H9 (cell line): ENCODE measurements at regions not wholly inside any gene's neighbourhood (a gene's known extent, or its start where the extent isn't known, plus 50 kb on each side); places are given as distances from the start of the nearest gene placed in this dataset.

Experiments
- DNase-seq: peaks from one replicate; pipeline ENCODE4 v3.0.0-alpha.2; 2017
- H2AFZ ChIP-seq: one replicate; pipeline ENCODE4 v1.6.1; 2013; ENCODE audit warnings: mild to moderate bottlenecking, low read length, control low read depth, moderate library complexity
- H2AK5ac ChIP-seq: 2 replicates; pipeline ENCODE4 v1.6.1; 2013; ENCODE audit warnings: low read length, control low read depth, mixed read lengths; ENCODE audit not compliant: insufficient read length
- H2BK120ac ChIP-seq: one replicate; pipeline ENCODE4 v1.6.1; 2013; ENCODE audit warnings: low read depth, mild to moderate bottlenecking, low read length, control low read depth, inconsistent platforms; ENCODE audit not compliant: poor library complexity, severe bottlenecking
- H2BK12ac ChIP-seq: 2 replicates; pipeline ENCODE4 v1.6.1; 2013; ENCODE audit warnings: low read length, control low read depth, mixed read lengths, low read depth; ENCODE audit not compliant: insufficient read length
- H2BK15ac ChIP-seq: 2 replicates; pipeline ENCODE4 v1.6.1; 2013; ENCODE audit warnings: low read depth, low read length, control low read depth
- H2BK20ac ChIP-seq: one replicate; pipeline ENCODE4 v1.6.1; 2013; ENCODE audit warnings: low read depth, mild to moderate bottlenecking, low read length, control low read depth, inconsistent platforms; ENCODE audit not compliant: poor library complexity, severe bottlenecking
- H2BK5ac ChIP-seq: 2 replicates; pipeline ENCODE4 v1.6.1; 2013; ENCODE audit warnings: low read length, control low read depth, mixed read lengths; ENCODE audit not compliant: insufficient read length
- H3K14ac ChIP-seq: 2 replicates; pipeline ENCODE4 v1.6.1; 2013; ENCODE audit warnings: low read length, control low read depth; ENCODE audit not compliant: insufficient read depth
- H3K18ac ChIP-seq: 2 replicates; pipeline ENCODE4 v1.6.1; 2013; ENCODE audit warnings: low read depth, mild to moderate bottlenecking, mixed read lengths, low read length, control low read depth; ENCODE audit not compliant: insufficient read length
- H3K23ac ChIP-seq: 2 replicates; pipeline ENCODE4 v1.6.1; 2013; ENCODE audit warnings: low read length, control low read depth, mixed read lengths, low read depth; ENCODE audit not compliant: insufficient read length
- H3K23me2 ChIP-seq: 2 replicates; pipeline ENCODE4 v1.6.1; 2013; ENCODE audit warnings: low read depth, mild to moderate bottlenecking, mixed read lengths, low read length, control low read depth; ENCODE audit not compliant: insufficient read length, poor library complexity, severe bottlenecking
- H3K27ac ChIP-seq: 2 replicates; pipeline ENCODE4 v1.5.1; 2013; ENCODE audit warnings: low read length, control low read depth, mixed read lengths, low read depth; ENCODE audit not compliant: insufficient read length
- H3K27me3 ChIP-seq: 2 replicates; pipeline ENCODE4 v1.6.1; 2013; ENCODE audit warnings: low read length, control low read depth, inconsistent platforms; ENCODE audit not compliant: insufficient read depth
- H3K4ac ChIP-seq: 2 replicates; pipeline ENCODE4 v1.6.1; 2013; ENCODE audit warnings: low read depth, mild to moderate bottlenecking, control low read depth, inconsistent platforms, low read length, moderate library complexity
- H3K4me1 ChIP-seq: 2 replicates; pipeline ENCODE4 v1.6.1; 2013; ENCODE audit warnings: low read length, control low read depth, inconsistent platforms; ENCODE audit not compliant: insufficient read depth
- H3K4me2 ChIP-seq: 2 replicates; pipeline ENCODE4 v1.6.1; 2013; ENCODE audit warnings: low read length, control low read depth, mixed read lengths; ENCODE audit not compliant: insufficient read length, insufficient read depth
- H3K56ac ChIP-seq: 2 replicates; pipeline ENCODE4 v1.6.1; 2013; ENCODE audit warnings: low read depth, mild to moderate bottlenecking, mixed read lengths, low read length, control low read depth; ENCODE audit not compliant: insufficient read length
- H3K79me1 ChIP-seq: 2 replicates; pipeline ENCODE4 v1.6.1; 2013; ENCODE audit warnings: low read depth, mild to moderate bottlenecking, moderate library complexity, low read length, control low read depth, inconsistent platforms; ENCODE audit not compliant: insufficient read depth, poor library complexity, severe bottlenecking
- H3K79me2 ChIP-seq: 2 replicates; pipeline ENCODE4 v1.6.1; 2013; ENCODE audit warnings: low read length, control low read depth, inconsistent platforms; ENCODE audit not compliant: insufficient read depth
- H3K9ac ChIP-seq: 2 replicates; pipeline ENCODE4 v1.6.1; 2013; ENCODE audit warnings: low read length, control low read depth, mixed read lengths; ENCODE audit not compliant: insufficient read length; ENCODE audit errors: extremely low read depth
- H3K9me3 ChIP-seq: one replicate; pipeline ENCODE4 v1.6.1; 2013; ENCODE audit warnings: low read depth, low read length, inconsistent platforms; ENCODE audit not compliant: control insufficient read depth
- H3T11ph ChIP-seq: one replicate; pipeline ENCODE4 v1.6.1; 2013; ENCODE audit warnings: mild to moderate bottlenecking, low read length, control low read depth, inconsistent platforms
- H4K20me1 ChIP-seq: one replicate; pipeline ENCODE4 v1.6.1; 2013; ENCODE audit not compliant: control insufficient read depth, insufficient read length, insufficient read depth
- H4K5ac ChIP-seq: 2 replicates; pipeline ENCODE4 v1.6.1; 2013; ENCODE audit warnings: low read depth, mild to moderate bottlenecking, mixed read lengths, low read length, control low read depth; ENCODE audit not compliant: insufficient read length
- H4K8ac ChIP-seq: replicated peaks from 2 replicates; pipeline ENCODE4 v1.6.1; 2013; ENCODE audit warnings: low read length, control low read depth, mixed read lengths, low read depth; ENCODE audit not compliant: insufficient read length
- H4K91ac ChIP-seq: 2 replicates; pipeline ENCODE4 v1.6.1; 2013; ENCODE audit warnings: low read depth, mild to moderate bottlenecking, moderate library complexity, mixed read lengths, low read length, control low read depth; ENCODE audit not compliant: insufficient read length
- H3K27ac Mint-ChIP-seq, 3 experiments: 2 replicates in 2 of 3; 3 replicates in 1 of 3; pipeline ENCODE4 v1.8.0; 2020 to 2021; ENCODE audit warnings: mixed read lengths in 3 of 3, mild to moderate bottlenecking in 1 of 3, moderate library complexity in 1 of 3
- H3K27me3 Mint-ChIP-seq: 2 replicates; pipeline ENCODE4 v1.8.0; 2021; ENCODE audit warnings: low read depth, mild to moderate bottlenecking, moderate library complexity, mixed read lengths
- H3K36me3 Mint-ChIP-seq, 3 experiments: 2 replicates in 2 of 3; 3 replicates in 1 of 3; pipeline ENCODE4 v1.8.0; 2020 to 2021; ENCODE audit warnings: low read depth in 3 of 3, mixed read lengths in 3 of 3; ENCODE audit not compliant: insufficient read depth in 1 of 3
- H3K4me1 Mint-ChIP-seq, 2 experiments: 2 replicates each; pipeline ENCODE4 v1.8.0; 2020; ENCODE audit warnings: mixed read lengths in 2 of 2
- H3K4me3 Mint-ChIP-seq, 2 experiments: 2 replicates in 1 of 2; 3 replicates in 1 of 2; pipeline ENCODE4 v1.8.0; 2020 to 2021; ENCODE audit warnings: mild to moderate bottlenecking in 2 of 2, mixed read lengths in 2 of 2, moderate library complexity in 1 of 2
- H3K9me3 Mint-ChIP-seq, 2 experiments: 2 replicates in 1 of 2; 3 replicates in 1 of 2; pipeline ENCODE4 v1.8.0; 2020; ENCODE audit warnings: mild to moderate bottlenecking in 2 of 2, mixed read lengths in 2 of 2, moderate library complexity in 1 of 2
- CTCF ChIP-seq: fragments of 200-600 bp; sonication (generic); conservative IDR thresholded peaks from 3 replicates; pipeline ENCODE4 v1.8.0; 2021; ENCODE audit warnings: antibody characterized with exemption, mild to moderate bottlenecking
- WGBS: extraction: QIAGEN DNeasy Blood & Tissue Kit; methylation state at CpG from one replicate; pipeline ENCODE4 v1.1.7; 2013; ENCODE audit warnings: missing lambda C conversion rate, low lambda C conversion rate, mixed read lengths; ENCODE audit not compliant: insufficient read length; ENCODE audit errors: extremely low coverage; 5-methylcytosine and 5-hydroxymethylcytosine counted together

GRCh38 chr2:236847538-236848263 lies 238.0 kb upstream of the COPS8 start:
- Histone ChIP-seq H3K23ac (no peak overlapping the region), H3K27me3 (no peaks in the 10 kb centered on the region; the same call in 1 of the 2 replicates), H3K79me2 (no peaks in the 10 kb centered on the region), H2BK5ac (no peak overlapping the region), H3T11ph (no peak overlapping the region), H4K5ac (no peak overlapping the region), H3K4ac (no peak overlapping the region), H2AK5ac (no peak overlapping the region), H3K14ac (no peak overlapping the region), H2BK20ac (no peak overlapping the region), H4K91ac (no peak overlapping the region), H3K9ac (no peak overlapping the region), H3K79me1 (no peaks in the 10 kb centered on the region), H2AFZ (no peak overlapping the region), H3K4me1 (peaks cover 12% of the 10 kb centered on the region; the same call in 1 of the 2 replicates), H3K27ac (no peak overlapping the region), H3K4me2 (peak overlapping the region; percentile 41), H3K9me3 (no peaks in the 10 kb centered on the region), H3K18ac (no peak overlapping the region), H4K20me1 (no peaks in the 10 kb centered on the region), H3K56ac (no peak overlapping the region), H2BK15ac (no peak overlapping the region), H4K8ac (no peak overlapping the region), H3K23me2 (no peaks in the 10 kb centered on the region), H2BK12ac (no peak overlapping the region), H2BK120ac (no peak overlapping the region)
- TF ChIP-seq CTCF: no peak
- Mint-ChIP-seq H3K4me3 (peak overlapping the region; percentile 18 to 68; a peak in 4 of 5 replicates), H3K27ac (peak overlapping the region in 2 of 3 experiments; percentile 74 to 97; a peak in 5 of 7 replicates), H3K9me3 (peaks cover 25 to 29% of the 10 kb centered on the region in 2 experiments), H3K36me3 (peaks cover 11 to 31% (median 14%) of the 10 kb centered on the region in 3 experiments), H3K27me3 (peaks cover 24% of the 10 kb centered on the region), H3K4me1 (peaks cover 43 to 49% of the 10 kb centered on the region in 2 experiments)
- DNase-seq: peak; percentile 83
- no CpG with 5 or more reads among the region's 3 CpGs for WGBS
